ENCODE measurements at regions not wholly inside any gene's neighbourhood (a gene's known extent, or its start where the extent isn't known, plus 50 kb on each side); places are given as distances from the start of the nearest gene placed in this dataset.

DNA sequence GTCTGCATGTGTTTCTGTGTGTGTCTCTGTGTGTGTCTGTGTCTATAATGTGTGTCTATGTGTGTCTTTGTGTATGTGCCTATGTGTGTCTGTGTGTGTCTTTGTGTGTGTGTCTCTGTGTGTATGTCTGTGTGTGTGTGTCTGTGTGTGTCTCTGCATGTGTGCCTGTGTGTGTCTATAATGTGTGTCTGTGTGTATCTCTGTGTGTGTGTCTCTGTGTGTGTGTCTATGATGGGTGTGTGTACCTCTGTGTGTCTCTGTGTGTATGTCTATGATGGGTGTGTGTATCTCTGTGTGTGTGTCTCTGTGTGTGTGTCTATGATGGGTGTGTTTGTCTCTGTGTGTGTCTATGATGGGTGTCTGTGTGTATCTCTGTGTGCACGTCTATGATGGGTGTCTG is 126.2 kb upstream of the GPC1 start:
- H3K9me3 Mint-ChIP-seq: no peaks in the 10 kb centered on the region
- H3K4me1 Mint-ChIP-seq: no peaks in the 10 kb centered on the region
- no peak for DNase-seq
- ATAC-seq: no peak
- H3K27me3 Mint-ChIP-seq: no peaks in the 10 kb centered on the region
- H3K27ac Mint-ChIP-seq: no peak overlapping the region
- H3K4me3 Mint-ChIP-seq: no peak overlapping the region

- no peak for DNase-seq
Measured at GRCh38 chr2:240310201-240310600, 125.3 kb upstream of the GPC1 start.

GRCh38 chr2:240310645-240311044 is 124.8 kb upstream of the GPC1 start:
- DNase-seq: no peak
- no peaks in the 10 kb centered on the region for H3K9me3 Mint-ChIP-seq
- H3K4me3 Mint-ChIP-seq: no peak overlapping the region
- no peak overlapping the region for H3K27ac Mint-ChIP-seq
- peaks cover 9% of the 10 kb centered on the region for H3K27me3 Mint-ChIP-seq
- H3K4me1 Mint-ChIP-seq: no peaks in the 10 kb centered on the region
- ATAC-seq: no peak

More at GRCh38 chr2:240310201-240310600, 125.3 kb upstream of the GPC1 start:
- Mint-ChIP-seq H3K4me3 (no peak overlapping the region), H3K9me3 (no peaks in the 10 kb centered on the region), H3K27ac (no peak overlapping the region), H3K4me1 (no peaks in the 10 kb centered on the region), H3K27me3 (peaks cover 9% of the 10 kb centered on the region)
- no peak for ATAC-seq

DNA sequence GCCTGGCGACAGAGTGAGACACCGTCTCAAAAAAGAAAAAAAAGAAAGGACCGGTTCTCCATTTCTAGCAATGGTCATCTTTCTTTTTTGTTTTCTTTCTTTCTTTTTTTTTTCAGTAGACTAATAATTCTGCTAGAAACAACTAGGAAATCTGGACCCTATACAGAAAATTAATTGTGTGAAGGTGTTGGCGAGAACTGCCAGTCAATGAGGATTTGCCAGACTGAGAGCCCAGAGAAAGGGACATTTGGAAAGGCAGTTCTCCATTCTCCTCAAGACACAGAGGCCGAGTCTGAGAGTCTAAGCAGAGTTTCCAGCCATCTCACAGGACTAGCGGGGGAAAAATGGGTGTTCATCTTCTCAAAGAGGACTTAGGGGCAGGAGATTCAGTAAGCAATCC is 123.6 kb upstream of the GPC1 start:
- ATAC-seq (no peak), DNase-seq (no peak)
- H3K4me3 Mint-ChIP-seq: no peak overlapping the region
- H3K9me3 Mint-ChIP-seq: no peaks in the 10 kb centered on the region
- no peak overlapping the region for H3K27ac Mint-ChIP-seq
- H3K4me1 Mint-ChIP-seq: no peaks in the 10 kb centered on the region
- H3K27me3 Mint-ChIP-seq: peaks cover 18% of the 10 kb centered on the region

DNA sequence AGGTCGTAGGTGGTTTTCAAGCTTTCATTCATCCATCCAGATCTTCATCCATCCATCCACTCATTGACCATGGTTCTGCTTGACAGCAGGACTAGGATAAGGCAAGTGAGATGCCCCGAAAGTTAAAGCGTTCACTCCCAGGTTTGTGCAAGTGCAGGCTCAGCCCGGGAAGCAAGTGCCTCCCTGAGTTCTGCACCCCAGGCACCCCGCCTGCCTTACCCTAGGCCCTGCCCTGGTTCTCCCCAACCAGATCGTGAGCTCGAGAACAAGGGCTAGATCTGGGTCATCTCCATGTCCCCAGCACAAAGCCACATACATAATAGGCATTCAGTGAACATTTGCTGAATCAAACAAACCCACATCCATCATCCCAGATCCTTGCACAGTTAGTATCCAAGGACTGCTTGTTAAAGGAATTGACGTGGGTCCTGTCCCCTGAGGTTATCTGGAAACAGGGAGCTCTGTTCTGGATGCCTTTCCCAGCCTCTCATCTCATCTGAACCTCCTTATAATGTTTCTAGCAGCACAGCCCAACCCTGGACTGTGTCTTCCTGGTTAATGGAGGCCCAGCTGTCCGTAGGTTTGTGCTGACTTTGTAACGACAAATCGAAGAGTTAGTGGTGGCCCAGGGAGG is 116.1 kb upstream of the GPC1 start:
- ATAC-seq (no peak), DNase-seq (no peak)
- Mint-ChIP-seq H3K27ac (no peak overlapping the region), H3K4me3 (no peak overlapping the region), H3K27me3 (peaks cover 61% of the 10 kb centered on the region), H3K4me1 (no peaks in the 10 kb centered on the region), H3K9me3 (no peaks in the 10 kb centered on the region)

- ATAC-seq: no peak
- DNase-seq: no peak
- H3K9me3 Mint-ChIP-seq: no peaks in the 10 kb centered on the region
- no peaks in the 10 kb centered on the region for H3K4me1 Mint-ChIP-seq
- H3K4me3 Mint-ChIP-seq: no peak overlapping the region
- H3K27ac Mint-ChIP-seq: no peak overlapping the region
- peaks cover 56% of the 10 kb centered on the region for H3K27me3 Mint-ChIP-seq
Measured at GRCh38 chr2:240319855-240320203, 115.6 kb upstream of the GPC1 start.

DNA sequence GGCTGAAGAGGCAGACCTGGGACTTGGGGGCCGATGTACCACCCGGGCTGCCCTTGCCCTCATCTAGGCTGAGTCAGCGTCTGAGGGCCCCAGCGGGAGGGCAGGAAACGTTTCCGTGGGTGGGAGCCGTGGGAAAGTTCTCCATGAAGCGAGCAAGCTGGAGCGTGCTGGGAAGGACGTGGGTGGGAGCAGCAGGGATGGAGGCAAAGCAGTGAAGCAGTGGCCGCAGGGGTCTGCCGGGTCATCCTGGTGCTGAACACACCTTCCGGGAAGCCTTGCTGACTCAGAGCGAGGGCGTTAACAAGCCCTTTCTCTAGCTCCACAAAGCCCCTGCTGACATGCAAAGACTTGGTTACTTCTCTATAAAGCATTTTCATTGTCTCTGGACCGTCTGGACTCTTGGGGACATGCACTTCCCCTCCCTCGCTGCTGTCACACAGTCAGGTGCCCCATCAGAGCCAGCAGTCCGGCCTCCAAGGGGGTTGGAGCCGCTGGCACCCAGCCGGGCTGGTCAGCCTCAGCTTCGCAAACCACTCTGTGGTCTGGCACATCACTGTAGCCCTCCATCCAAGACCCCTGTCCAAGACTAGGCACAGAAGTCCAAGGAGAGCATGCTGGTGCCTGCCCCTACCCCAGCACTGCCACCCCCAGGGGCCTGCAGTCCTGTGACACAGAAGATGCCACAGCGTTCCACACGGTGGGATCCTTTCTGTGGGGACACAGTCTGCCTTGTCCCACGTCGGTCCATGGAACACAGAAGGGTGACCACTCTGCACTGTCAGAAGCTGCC is 115.1 kb upstream of the GPC1 start:
- H3K27me3 Mint-ChIP-seq: peaks cover 53% of the 10 kb centered on the region
- no peak overlapping the region for H3K4me3 Mint-ChIP-seq
- no peaks in the 10 kb centered on the region for H3K4me1 Mint-ChIP-seq
- H3K27ac Mint-ChIP-seq: peak overlapping the region in 1 of 2 donors; percentile 44
- no peaks in the 10 kb centered on the region for H3K9me3 Mint-ChIP-seq
- DNase-seq: no peak
- no peak for ATAC-seq

DNA sequence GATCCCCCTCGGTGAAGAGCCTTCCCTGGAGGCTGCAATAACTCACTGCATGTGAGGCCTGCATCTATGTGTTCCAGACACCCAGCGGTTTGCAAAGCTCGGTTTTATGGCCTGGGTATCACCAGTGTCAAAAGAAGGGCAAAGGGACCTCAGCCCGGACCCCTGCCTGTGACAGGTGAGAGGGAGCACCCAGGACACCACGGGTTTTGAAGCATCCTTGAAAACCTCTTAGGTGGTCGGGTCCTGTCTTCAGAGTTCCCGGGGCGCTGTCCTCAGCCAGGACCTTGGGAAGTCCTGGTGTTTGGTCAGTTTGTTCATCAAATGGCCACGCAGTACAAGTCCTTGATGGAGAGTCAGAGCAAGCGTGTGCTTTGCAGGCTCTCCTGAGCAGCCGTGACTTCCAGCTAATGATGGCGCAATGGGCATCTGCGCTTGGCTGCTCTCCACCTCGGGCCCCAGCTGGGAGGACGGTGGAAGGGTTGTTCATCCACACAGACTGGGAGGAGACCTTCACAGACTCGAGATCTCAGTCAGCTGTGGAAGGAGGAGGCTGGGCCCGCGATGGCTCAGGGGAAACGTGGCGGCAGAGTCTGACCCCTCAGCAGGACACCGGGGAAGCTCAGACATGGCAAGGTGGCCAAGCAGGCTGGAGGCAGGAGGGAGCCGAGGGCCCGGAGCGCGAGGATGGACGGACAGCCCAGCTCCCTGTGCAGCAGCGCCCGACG is 113.1 kb upstream of the GPC1 start:
- DNase-seq: no peak

DNA sequence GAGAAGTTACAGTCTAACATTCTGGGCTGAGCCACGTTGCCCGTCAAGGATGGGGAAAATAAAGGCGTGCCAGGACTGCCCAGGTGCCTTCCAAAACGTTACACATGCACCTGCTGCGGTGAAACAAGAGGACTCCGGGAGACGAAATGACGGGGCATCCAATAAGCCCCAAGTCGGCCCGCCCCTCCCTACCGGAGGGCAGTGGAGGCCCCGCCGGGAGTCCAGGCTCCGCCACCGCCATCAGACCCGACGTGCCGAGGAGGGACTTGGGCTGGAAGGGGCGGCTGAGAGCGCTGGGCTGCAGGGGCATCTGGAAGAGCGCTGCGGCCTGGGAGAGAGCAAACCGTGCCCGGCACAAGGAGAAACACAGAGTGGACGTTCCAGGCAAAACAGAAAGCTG is 112.5 kb upstream of the GPC1 start:
- ATAC-seq: no peak
- Mint-ChIP-seq H3K9me3 (no peaks in the 10 kb centered on the region), H3K27ac (no peak overlapping the region), H3K4me1 (no peaks in the 10 kb centered on the region), H3K4me3 (no peak overlapping the region), H3K27me3 (peaks cover 36% of the 10 kb centered on the region)
- no peak for DNase-seq

More for the DNA sequence above, 113.1 kb upstream of the GPC1 start:
- Mint-ChIP-seq H3K4me3 (no peak overlapping the region), H3K4me1 (no peaks in the 10 kb centered on the region), H3K27ac (no peak overlapping the region), H3K9me3 (no peaks in the 10 kb centered on the region), H3K27me3 (peaks cover 38% of the 10 kb centered on the region)
- ATAC-seq: no peak

GRCh38 chr2:240323601-240324291 is 111.7 kb upstream of the GPC1 start:
- DNase-seq (no peak), ATAC-seq (no peak)
- H3K9me3 Mint-ChIP-seq: no peaks in the 10 kb centered on the region
- H3K4me1 Mint-ChIP-seq: no peaks in the 10 kb centered on the region
- no peak overlapping the region for H3K4me3 Mint-ChIP-seq
- H3K27ac Mint-ChIP-seq: no peak overlapping the region
- peaks cover 34% of the 10 kb centered on the region for H3K27me3 Mint-ChIP-seq

- DNase-seq (no peak), ATAC-seq (no peak)
- Mint-ChIP-seq H3K4me3 (no peak overlapping the region), H3K4me1 (no peaks in the 10 kb centered on the region), H3K27me3 (peaks cover 29% of the 10 kb centered on the region), H3K27ac (peak overlapping the region in 1 of 2 donors; percentile 87), H3K9me3 (no peaks in the 10 kb centered on the region)
Measured at GRCh38 chr2:240324312-240325015, 111.0 kb upstream of the GPC1 start.

DNA sequence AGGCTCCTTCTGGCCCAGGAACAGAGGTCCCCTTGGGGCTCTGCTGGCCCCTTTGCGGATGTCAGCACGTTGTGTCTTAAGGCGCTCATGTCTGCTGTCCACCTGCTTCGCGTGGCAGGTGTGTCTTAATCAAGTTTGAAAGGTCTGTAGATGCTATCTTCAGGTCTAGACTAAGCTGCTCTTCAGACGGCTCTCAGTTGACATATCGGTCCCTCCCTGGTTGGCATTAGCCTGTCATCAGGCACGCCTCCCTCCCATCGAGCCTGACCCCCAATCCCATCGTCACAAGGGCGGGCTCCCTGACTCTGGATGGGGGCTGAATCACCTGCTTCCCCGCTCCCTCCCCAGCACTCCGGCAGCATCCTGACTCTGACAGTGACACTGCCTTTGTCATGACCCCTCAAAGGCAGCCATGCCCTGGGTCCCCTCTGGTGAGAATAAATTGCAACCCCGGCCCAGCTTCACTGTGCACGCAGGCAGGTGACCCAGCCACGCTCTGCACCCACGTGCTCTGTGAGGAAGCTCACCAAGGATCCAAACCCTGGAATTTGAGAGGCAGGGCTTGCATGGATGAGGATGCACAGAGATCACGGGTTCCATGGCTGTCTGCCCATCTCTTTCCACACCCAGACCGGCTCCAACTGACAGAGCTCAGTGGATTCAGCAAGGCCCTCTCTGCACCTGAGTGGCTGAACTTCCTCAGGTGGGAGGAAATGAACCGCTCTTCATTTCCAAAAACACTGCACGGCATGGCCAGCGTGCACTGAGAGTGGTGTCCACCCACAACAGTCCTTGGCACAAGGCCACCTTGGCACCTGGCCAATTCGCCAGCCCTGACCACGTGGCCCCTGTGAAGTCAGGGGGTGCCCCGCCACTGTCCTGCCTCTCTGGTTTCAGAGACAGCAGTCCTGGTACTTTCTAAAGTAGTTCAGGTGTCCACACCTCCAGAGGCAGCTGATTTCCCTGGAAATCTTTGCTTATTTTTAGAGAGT is 110.2 kb upstream of the GPC1 start:
- no peak for ATAC-seq
- Mint-ChIP-seq H3K4me1 (no peaks in the 10 kb centered on the region), H3K27ac (no peak overlapping the region), H3K27me3 (peaks cover 20% of the 10 kb centered on the region), H3K9me3 (peaks cover 0 to under 1% of the 10 kb centered on the region in 2 donors), H3K4me3 (no peak overlapping the region)
- no peak for DNase-seq

GRCh38 chr2:240326246-240326645 is 109.2 kb upstream of the GPC1 start:
- Mint-ChIP-seq H3K4me3 (no peak overlapping the region), H3K4me1 (no peaks in the 10 kb centered on the region), H3K9me3 (peaks cover 1 to 7% of the 10 kb centered on the region in 2 donors), H3K27ac (no peak overlapping the region), H3K27me3 (peaks cover 14% of the 10 kb centered on the region)
- ATAC-seq (no peak), DNase-seq (no peak)

GRCh38 chr2:240326886-240327285 is 108.6 kb upstream of the GPC1 start:
- H3K4me3 Mint-ChIP-seq: no peak overlapping the region
- ATAC-seq (no peak), DNase-seq (no peak)
- no peak overlapping the region for H3K27ac Mint-ChIP-seq
- H3K27me3 Mint-ChIP-seq: peaks cover 14% of the 10 kb centered on the region
- peaks cover 8 to 14% of the 10 kb centered on the region in 2 donors for H3K9me3 Mint-ChIP-seq
- no peaks in the 10 kb centered on the region for H3K4me1 Mint-ChIP-seq
